HepG2 (cell line): ENCODE measurements at regions not wholly inside any gene's neighbourhood (a gene's known extent, or its start where the extent isn't known, plus 50 kb on each side); places are given as distances from the start of the nearest gene placed in this dataset.

Experiments
- ARID2 ChIP-seq: sonication (generic); formaldehyde crosslinking; IDR thresholded peaks from 2 replicates; pipeline ENCODE4 v1.8.1; 2022; ENCODE audit warnings: mild to moderate bottlenecking, missing genetic modification reagents, borderline replicate concordance
- CCDC6 ChIP-seq: sonication (generic); formaldehyde crosslinking; IDR thresholded peaks from 2 replicates; pipeline ENCODE4 v1.8.1; 2022; ENCODE audit warnings: mild to moderate bottlenecking, missing genetic modification reagents, moderate library complexity
- FIP1L1 ChIP-seq: fragments of 200-400 bp; formaldehyde crosslinking; IDR thresholded peaks from 2 replicates; pipeline ENCODE4 v1.6.1; 2018; ENCODE audit warnings: low read depth, mild to moderate bottlenecking, low read length, moderate library complexity, borderline replicate concordance; ENCODE audit not compliant: insufficient read depth
- HOXD1 ChIP-seq: sonication (generic); formaldehyde crosslinking; IDR thresholded peaks from 2 replicates; pipeline ENCODE4 v1.5.0; 2020; ENCODE audit warnings: missing genetic modification reagents
- KAT7 ChIP-seq: IDR thresholded peaks from 2 replicates; pipeline ENCODE4 v1.6.1; 2018; ENCODE audit warnings: borderline replicate concordance, missing compliant biosample characterization
- PTBP1 ChIP-seq: fragments of 200-400 bp; formaldehyde crosslinking; IDR thresholded peaks from 2 replicates; pipeline ENCODE4 v1.6.1; 2018; ENCODE audit warnings: low read length, low read depth; ENCODE audit not compliant: poor library complexity, severe bottlenecking
- RXRA ChIP-seq: sonication (generic); formaldehyde crosslinking; IDR thresholded peaks from 2 replicates; pipeline ENCODE4 v1.5.1; 2020; ENCODE audit warnings: missing genetic modification reagents
- TGIF2 ChIP-seq: IDR thresholded peaks from 2 replicates; pipeline ENCODE4 v1.6.1; 2016; ENCODE audit warnings: control low read depth, missing compliant biosample characterization
- ZBTB7A ChIP-seq: sonication (generic); formaldehyde crosslinking; IDR thresholded peaks from 2 replicates; pipeline ENCODE4 v1.8.0; 2022; ENCODE audit warnings: mild to moderate bottlenecking, missing genetic modification reagents
- ZNF703 ChIP-seq: sonication (generic); formaldehyde crosslinking; IDR thresholded peaks from 2 replicates; pipeline ENCODE4 v1.5.1; 2020; ENCODE audit warnings: missing genetic modification reagents, mild to moderate bottlenecking, moderate library complexity, borderline replicate concordance
- TF ChIP-seq, protein P1 (sequence below): sonication (generic); formaldehyde crosslinking; IDR thresholded peaks from 2 replicates; pipeline ENCODE4 v1.4.0; 2020; ENCODE audit warnings: mild to moderate bottlenecking, missing genetic modification reagents
- TF ChIP-seq, protein P2 (sequence below): sonication (generic); formaldehyde crosslinking; IDR thresholded peaks from 2 replicates; pipeline ENCODE4 v1.5.1; 2020; ENCODE audit warnings: missing genetic modification reagents, mild to moderate bottlenecking, borderline replicate concordance
- TF ChIP-seq, protein P3 (sequence below): sonication (generic); formaldehyde crosslinking; IDR thresholded peaks from 2 replicates; pipeline ENCODE4 v1.4.0; 2020; ENCODE audit warnings: missing genetic modification reagents
- TF ChIP-seq, protein P4 (sequence below): sonication (generic); formaldehyde crosslinking; IDR thresholded peaks from 2 replicates; pipeline ENCODE4 v1.8.0; 2022; ENCODE audit warnings: mild to moderate bottlenecking, missing genetic modification reagents
- TF ChIP-seq, protein P5 (sequence below): sonication (generic); formaldehyde crosslinking; IDR thresholded peaks from 2 replicates; pipeline ENCODE4 v1.5.0; 2020; ENCODE audit warnings: missing genetic modification reagents

DNA sequence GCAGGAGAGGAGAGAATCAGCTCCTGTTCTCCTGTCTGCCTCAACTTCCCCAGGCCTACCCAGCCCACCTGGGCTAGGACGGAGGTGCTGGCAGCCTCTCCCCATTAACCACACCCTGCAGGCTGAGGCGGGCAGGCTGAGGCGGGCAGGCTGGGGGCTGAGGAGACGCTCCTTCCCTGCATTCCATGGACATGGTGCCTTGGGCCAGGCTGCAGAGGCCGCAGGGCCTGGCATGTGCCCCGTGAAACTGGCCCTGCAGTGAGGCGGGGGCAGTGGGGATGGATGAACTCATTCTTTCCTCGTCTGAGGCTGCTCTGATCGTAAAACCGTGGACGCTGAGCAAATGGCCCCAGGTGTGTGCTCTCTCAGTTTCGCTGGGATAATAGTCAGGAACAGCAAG is 84.7 kb upstream of the LAPTM4A start (continued):
- TF ChIP-seq, protein P1, sequence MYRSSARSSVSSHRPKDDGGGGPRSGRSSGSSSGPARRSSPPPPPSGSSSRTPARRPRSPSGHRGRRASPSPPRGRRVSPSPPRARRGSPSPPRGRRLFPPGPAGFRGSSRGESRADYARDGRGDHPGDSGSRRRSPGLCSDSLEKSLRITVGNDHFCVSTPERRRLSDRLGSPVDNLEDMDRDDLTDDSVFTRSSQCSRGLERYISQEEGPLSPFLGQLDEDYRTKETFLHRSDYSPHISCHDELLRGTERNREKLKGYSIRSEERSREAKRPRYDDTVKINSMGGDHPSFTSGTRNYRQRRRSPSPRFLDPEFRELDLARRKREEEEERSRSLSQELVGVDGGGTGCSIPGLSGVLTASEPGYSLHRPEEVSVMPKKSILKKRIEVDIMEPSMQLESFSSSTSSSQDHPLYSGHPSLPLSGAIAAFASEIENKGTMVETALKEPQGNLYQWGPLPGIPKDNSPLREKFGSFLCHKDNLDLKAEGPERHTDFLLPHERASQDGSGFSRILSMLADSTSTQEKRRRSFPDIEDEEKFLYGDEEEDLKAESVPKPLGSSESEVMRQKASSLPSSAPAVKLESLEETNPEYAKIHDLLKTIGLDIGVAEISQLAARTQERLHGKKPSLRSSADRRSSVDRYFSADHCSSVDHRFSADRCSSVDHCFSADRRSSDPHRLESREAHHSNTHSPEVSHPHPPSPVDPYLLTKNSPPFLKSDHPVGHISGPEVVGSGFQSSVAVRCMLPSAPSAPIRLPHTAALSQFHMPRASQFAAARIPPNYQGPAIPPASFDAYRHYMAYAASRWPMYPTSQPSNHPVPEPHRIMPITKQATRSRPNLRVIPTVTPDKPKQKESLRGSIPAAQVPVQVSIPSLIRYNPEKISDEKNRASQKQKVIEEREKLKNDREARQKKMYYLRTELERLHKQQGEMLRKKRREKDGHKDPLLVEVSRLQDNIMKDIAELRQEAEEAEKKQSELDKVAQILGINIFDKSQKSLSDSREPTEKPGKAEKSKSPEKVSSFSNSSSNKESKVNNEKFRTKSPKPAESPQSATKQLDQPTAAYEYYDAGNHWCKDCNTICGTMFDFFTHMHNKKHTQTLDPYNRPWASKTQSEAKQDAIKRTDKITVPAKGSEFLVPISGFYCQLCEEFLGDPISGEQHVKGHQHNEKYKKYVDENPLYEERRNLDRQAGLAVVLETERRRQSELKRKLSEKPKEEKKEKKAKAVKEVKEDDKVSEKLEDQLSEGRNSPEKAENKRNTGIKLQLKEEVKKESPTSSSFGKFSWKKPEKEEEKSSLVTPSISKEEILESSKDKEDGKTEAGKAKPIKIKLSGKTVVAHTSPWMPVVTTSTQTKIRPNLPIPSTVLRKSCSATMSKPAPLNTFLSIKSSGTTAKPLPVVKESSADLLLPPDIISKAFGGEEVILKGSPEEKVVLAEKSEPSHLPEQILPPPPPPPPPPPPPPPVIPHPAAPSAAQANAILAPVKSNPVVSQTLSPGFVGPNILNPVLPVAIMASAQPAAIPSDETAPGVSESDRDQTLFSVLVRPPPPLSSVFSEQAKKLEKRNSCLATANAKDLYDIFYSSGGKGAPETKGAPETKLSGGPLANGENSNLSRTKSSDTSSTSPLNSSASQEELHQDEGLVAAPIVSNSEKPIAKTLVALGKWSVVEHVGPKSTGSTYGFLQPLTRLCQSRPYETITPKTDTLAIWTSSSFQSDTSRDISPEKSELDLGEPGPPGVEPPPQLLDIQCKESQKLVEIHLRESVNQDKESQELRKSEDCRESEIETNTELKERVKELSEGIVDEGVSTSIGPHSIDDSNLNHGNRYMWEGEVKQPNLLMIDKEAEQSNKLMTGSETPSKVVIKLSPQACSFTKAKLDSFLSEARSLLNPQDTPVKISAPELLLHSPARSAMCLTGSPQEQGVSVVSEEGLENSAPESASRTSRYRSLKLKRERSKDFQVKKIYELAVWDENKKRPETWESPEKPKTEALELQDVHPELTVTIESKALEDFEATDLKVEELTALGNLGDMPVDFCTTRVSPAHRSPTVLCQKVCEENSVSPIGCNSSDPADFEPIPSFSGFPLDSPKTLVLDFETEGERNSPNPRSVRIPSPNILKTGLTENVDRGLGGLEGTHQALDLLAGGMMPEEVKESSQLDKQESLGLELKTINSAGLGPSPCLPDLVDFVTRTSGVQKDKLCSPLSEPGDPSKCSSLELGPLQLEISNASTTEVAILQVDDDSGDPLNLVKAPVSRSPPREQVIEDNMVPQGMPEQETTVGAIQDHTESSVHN (CRISPR knock-in tag), result 0 out of 2 replicates have a peak, but pooled peaks have one; percentile 12
- TF ChIP-seq FIP1L1 (no peak), RXRA (CRISPR knock-in tag) (0 out of 2 replicates have a peak, but pooled peaks have one; percentile 7), HOXD1 (CRISPR knock-in tag) (no peak), KAT7 (CRISPR knock-in tag) (no peak), ZBTB7A (CRISPR knock-in tag) (no peak), ZNF703 (CRISPR knock-in tag) (no peak), ARID2 (CRISPR knock-in tag) (no peak), PTBP1 (no peak), TGIF2 (no peak), CCDC6 (no peak)
- TF ChIP-seq, protein P2, sequence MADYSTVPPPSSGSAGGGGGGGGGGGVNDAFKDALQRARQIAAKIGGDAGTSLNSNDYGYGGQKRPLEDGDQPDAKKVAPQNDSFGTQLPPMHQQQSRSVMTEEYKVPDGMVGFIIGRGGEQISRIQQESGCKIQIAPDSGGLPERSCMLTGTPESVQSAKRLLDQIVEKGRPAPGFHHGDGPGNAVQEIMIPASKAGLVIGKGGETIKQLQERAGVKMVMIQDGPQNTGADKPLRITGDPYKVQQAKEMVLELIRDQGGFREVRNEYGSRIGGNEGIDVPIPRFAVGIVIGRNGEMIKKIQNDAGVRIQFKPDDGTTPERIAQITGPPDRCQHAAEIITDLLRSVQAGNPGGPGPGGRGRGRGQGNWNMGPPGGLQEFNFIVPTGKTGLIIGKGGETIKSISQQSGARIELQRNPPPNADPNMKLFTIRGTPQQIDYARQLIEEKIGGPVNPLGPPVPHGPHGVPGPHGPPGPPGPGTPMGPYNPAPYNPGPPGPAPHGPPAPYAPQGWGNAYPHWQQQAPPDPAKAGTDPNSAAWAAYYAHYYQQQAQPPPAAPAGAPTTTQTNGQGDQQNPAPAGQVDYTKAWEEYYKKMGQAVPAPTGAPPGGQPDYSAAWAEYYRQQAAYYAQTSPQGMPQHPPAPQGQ, result 0 out of 2 replicates have a peak, but pooled peaks have one; percentile 44
- TF ChIP-seq, protein P3, sequence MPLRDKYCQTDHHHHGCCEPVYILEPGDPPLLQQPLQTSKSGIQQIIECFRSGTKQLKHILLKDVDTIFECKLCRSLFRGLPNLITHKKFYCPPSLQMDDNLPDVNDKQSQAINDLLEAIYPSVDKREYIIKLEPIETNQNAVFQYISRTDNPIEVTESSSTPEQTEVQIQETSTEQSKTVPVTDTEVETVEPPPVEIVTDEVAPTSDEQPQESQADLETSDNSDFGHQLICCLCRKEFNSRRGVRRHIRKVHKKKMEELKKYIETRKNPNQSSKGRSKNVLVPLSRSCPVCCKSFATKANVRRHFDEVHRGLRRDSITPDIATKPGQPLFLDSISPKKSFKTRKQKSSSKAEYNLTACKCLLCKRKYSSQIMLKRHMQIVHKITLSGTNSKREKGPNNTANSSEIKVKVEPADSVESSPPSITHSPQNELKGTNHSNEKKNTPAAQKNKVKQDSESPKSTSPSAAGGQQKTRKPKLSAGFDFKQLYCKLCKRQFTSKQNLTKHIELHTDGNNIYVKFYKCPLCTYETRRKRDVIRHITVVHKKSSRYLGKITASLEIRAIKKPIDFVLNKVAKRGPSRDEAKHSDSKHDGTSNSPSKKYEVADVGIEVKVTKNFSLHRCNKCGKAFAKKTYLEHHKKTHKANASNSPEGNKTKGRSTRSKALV (CRISPR knock-in tag), result no peak
- TF ChIP-seq, protein P4, sequence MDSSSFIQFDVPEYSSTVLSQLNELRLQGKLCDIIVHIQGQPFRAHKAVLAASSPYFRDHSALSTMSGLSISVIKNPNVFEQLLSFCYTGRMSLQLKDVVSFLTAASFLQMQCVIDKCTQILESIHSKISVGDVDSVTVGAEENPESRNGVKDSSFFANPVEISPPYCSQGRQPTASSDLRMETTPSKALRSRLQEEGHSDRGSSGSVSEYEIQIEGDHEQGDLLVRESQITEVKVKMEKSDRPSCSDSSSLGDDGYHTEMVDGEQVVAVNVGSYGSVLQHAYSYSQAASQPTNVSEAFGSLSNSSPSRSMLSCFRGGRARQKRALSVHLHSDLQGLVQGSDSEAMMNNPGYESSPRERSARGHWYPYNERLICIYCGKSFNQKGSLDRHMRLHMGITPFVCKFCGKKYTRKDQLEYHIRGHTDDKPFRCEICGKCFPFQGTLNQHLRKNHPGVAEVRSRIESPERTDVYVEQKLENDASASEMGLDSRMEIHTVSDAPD (CRISPR knock-in tag), result no peak
- TF ChIP-seq, protein P5, sequence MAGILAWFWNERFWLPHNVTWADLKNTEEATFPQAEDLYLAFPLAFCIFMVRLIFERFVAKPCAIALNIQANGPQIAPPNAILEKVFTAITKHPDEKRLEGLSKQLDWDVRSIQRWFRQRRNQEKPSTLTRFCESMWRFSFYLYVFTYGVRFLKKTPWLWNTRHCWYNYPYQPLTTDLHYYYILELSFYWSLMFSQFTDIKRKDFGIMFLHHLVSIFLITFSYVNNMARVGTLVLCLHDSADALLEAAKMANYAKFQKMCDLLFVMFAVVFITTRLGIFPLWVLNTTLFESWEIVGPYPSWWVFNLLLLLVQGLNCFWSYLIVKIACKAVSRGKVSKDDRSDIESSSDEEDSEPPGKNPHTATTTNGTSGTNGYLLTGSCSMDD (CRISPR knock-in tag), result no peak
